ENCODE measurements at regions not wholly inside any gene's neighbourhood (a gene's known extent, or its start where the extent isn't known, plus 50 kb on each side); places are given as distances from the start of the nearest gene placed in this dataset.
A peak's percentile ranks its signal among the peaks of the same experiment; 100 is the strongest.

- TF ChIP-seq, protein P1, sequence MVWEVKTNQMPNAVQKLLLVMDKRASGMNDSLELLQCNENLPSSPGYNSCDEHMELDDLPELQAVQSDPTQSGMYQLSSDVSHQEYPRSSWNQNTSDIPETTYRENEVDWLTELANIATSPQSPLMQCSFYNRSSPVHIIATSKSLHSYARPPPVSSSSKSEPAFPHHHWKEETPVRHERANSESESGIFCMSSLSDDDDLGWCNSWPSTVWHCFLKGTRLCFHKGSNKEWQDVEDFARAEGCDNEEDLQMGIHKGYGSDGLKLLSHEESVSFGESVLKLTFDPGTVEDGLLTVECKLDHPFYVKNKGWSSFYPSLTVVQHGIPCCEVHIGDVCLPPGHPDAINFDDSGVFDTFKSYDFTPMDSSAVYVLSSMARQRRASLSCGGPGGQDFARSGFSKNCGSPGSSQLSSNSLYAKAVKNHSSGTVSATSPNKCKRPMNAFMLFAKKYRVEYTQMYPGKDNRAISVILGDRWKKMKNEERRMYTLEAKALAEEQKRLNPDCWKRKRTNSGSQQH (CRISPR knock-in tag; IDR thresholded peaks at IDR 0.05; ENCODE audit: low read depth): no peak
- TF ChIP-seq ZNF503 (CRISPR knock-in tag; IDR thresholded peaks at IDR 0.05) (no peak), ZNF441 (CRISPR knock-in tag; IDR thresholded peaks at IDR 0.05; ENCODE audit: borderline replicate concordance) (no peak), CCDC6 (CRISPR knock-in tag; IDR thresholded peaks at IDR 0.05) (no peak), ZNF7 (CRISPR knock-in tag; IDR thresholded peaks at IDR 0.05) (no peak), NFIC (IDR thresholded peaks at IDR 0.05; ENCODE audit: low read length) (no peak), FOSL2 (CRISPR knock-in tag; IDR thresholded peaks at IDR 0.05) (peak; percentile 33; the same call in 1 of the 2 replicates), SNAI1 (CRISPR knock-in tag; IDR thresholded peaks at IDR 0.05; ENCODE audit: borderline replicate concordance) (no peak), HNF4A (CRISPR knock-in tag; IDR thresholded peaks at IDR 0.05) (peak; percentile 12; the same call in 1 of the 2 replicates), SAFB2 (CRISPR knock-in tag; IDR thresholded peaks at IDR 0.05; ENCODE audit: borderline replicate concordance, low read depth) (no peak), KLF12 (CRISPR knock-in tag; IDR thresholded peaks at IDR 0.05; ENCODE audit: borderline replicate concordance) (no peak), ZNF574 (CRISPR knock-in tag; IDR thresholded peaks at IDR 0.05) (no peak), SOX5 (CRISPR knock-in tag; IDR thresholded peaks at IDR 0.05; ENCODE audit: borderline replicate concordance) (peak; percentile 14; the same call in 1 of the 2 replicates), RBFOX2 (IDR thresholded peaks at IDR 0.05; ENCODE audit: low read depth, low read length) (no peak), TEF (CRISPR knock-in tag; IDR thresholded peaks at IDR 0.05) (no peak), ZNF101 (CRISPR knock-in tag; IDR thresholded peaks at IDR 0.05; ENCODE audit: borderline replicate concordance, low read depth) (no peak), SP140L (CRISPR knock-in tag; IDR thresholded peaks at IDR 0.05; ENCODE audit: borderline replicate concordance) (no peak), U2AF2 (IDR thresholded peaks at IDR 0.05; ENCODE audit: low read depth, low read length) (no peak)
- TF ChIP-seq, protein P2, sequence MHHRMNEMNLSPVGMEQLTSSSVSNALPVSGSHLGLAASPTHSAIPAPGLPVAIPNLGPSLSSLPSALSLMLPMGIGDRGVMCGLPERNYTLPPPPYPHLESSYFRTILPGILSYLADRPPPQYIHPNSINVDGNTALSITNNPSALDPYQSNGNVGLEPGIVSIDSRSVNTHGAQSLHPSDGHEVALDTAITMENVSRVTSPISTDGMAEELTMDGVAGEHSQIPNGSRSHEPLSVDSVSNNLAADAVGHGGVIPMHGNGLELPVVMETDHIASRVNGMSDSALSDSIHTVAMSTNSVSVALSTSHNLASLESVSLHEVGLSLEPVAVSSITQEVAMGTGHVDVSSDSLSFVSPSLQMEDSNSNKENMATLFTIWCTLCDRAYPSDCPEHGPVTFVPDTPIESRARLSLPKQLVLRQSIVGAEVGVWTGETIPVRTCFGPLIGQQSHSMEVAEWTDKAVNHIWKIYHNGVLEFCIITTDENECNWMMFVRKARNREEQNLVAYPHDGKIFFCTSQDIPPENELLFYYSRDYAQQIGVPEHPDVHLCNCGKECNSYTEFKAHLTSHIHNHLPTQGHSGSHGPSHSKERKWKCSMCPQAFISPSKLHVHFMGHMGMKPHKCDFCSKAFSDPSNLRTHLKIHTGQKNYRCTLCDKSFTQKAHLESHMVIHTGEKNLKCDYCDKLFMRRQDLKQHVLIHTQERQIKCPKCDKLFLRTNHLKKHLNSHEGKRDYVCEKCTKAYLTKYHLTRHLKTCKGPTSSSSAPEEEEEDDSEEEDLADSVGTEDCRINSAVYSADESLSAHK (CRISPR knock-in tag; IDR thresholded peaks at IDR 0.05; ENCODE audit: borderline replicate concordance): no peak
- TF ChIP-seq, protein P3, sequence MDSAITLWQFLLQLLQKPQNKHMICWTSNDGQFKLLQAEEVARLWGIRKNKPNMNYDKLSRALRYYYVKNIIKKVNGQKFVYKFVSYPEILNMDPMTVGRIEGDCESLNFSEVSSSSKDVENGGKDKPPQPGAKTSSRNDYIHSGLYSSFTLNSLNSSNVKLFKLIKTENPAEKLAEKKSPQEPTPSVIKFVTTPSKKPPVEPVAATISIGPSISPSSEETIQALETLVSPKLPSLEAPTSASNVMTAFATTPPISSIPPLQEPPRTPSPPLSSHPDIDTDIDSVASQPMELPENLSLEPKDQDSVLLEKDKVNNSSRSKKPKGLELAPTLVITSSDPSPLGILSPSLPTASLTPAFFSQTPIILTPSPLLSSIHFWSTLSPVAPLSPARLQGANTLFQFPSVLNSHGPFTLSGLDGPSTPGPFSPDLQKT (CRISPR knock-in tag; IDR thresholded peaks at IDR 0.05; ENCODE audit: borderline replicate concordance): no peak
Observed at GRCh38 chr12:79527473-79527872, 163.3 kb downstream of the PAWR start (continued).

Data from HepG2 (cell line).